ENCODE measurements at regions not wholly inside any gene's neighbourhood (a gene's known extent, or its start where the extent isn't known, plus 50 kb on each side); places are given as distances from the start of the nearest gene placed in this dataset.

- DNase-seq (ENCODE audit: low read depth), result no peak
These were observed 76.0 kb upstream of the OSR1 start for GRCh38 chr2:19434413-19434812.

- no peak for DNase-seq (ENCODE audit: low read depth)
These were observed 68.5 kb upstream of the OSR1 start for GRCh38 chr2:19426941-19427340.

GRCh38 chr2:19426144-19426543 lies 67.7 kb upstream of the OSR1 start:
- no peak for DNase-seq (ENCODE audit: low read depth)

GRCh38 chr2:19425419-19425818 lies 67.0 kb upstream of the OSR1 start:
- DNase-seq (ENCODE audit: low read depth), result peak; percentile 63

GRCh38 chr2:19419211-19419880 lies 60.9 kb upstream of the OSR1 start:
- DNase-seq (ENCODE audit: low read depth), result peak; percentile 54

GRCh38 chr2:19416784-19417684 lies 58.6 kb upstream of the OSR1 start:
- DNase-seq (ENCODE audit: low read depth), result no peak

GRCh38 chr2:19416083-19416482 lies 57.7 kb upstream of the OSR1 start:
- DNase-seq (ENCODE audit: low read depth), result no peak

- DNase-seq (ENCODE audit: low read depth), result peak; percentile 64
These were observed 50.6 kb upstream of the OSR1 start for GRCh38 chr2:19409046-19409445.

GRCh38 chr2:19408592-19408991 lies 50.2 kb upstream of the OSR1 start:
- no peak for DNase-seq (ENCODE audit: low read depth)

All from fibroblast of gingiva (primary cell).